Sigmoid colon (tissue), 6 donors: ENCODE measurements at regions not wholly inside any gene's neighbourhood (a gene's known extent, or its start where the extent isn't known, plus 50 kb on each side); places are given as distances from the start of the nearest gene placed in this dataset.

Experiments used
- DNase-seq: peaks from one replicate; pipeline ENCODE4 v3.0.0-alpha.2; 2019
- H3K27ac ChIP-seq, 4 donors: fragments of 200-600 bp; sonication (generic); one replicate each; pipeline ENCODE4 v1.5.1; 2016 to 2019; ENCODE audit warnings: mild to moderate bottlenecking in 1 of 4
- H3K27me3 ChIP-seq, 3 donors: fragments of 200-600 bp; sonication (generic); one replicate each; pipeline ENCODE4 v1.5.1; 2019; ENCODE audit warnings: mild to moderate bottlenecking in 1 of 3
- H3K36me3 ChIP-seq, 4 donors: fragments of 200-600 bp; sonication (generic); one replicate each; pipeline ENCODE4 v1.5.1; 2016 to 2019
- H3K4me1 ChIP-seq, 4 donors: fragments of 200-600 bp; sonication (generic); one replicate each; pipeline ENCODE4 v1.5.1; 2017 to 2019
- H3K4me3 ChIP-seq, 4 donors: fragments of 200-600 bp; sonication (generic); one replicate each; pipeline ENCODE4 v1.5.1; 2017 to 2019; ENCODE audit warnings: mild to moderate bottlenecking in 2 of 4, moderate library complexity in 1 of 4
- H3K9me3 ChIP-seq, 4 donors: fragments of 200-600 bp in 3 of 4; sonication (generic) in 3 of 4; one replicate each; pipeline versions ENCODE4 v1.5.1 to v1.6.1; 2013 to 2019
- EP300 ChIP-seq, 4 donors: sonication (generic); formaldehyde crosslinking; IDR thresholded peaks; one replicate each; pipeline ENCODE4 v1.6.1; 2017; ENCODE audit warnings: antibody characterized with exemption in 4 of 4
- POLR2A ChIP-seq, 2 donors: fragments of 450-650 bp; IDR thresholded peaks; one replicate each; pipeline ENCODE4 v1.6.1; 2016; ENCODE audit warnings: antibody characterized with exemption in 2 of 2, mild to moderate bottlenecking in 2 of 2, moderate library complexity in 2 of 2
- POLR2AphosphoS5 ChIP-seq, 4 donors: sonication (generic); formaldehyde crosslinking; IDR thresholded peaks; one replicate each; pipeline ENCODE4 v1.6.1; 2017; ENCODE audit warnings: antibody characterized with exemption in 4 of 4
- WGBS, 2 donors: extraction: QIAGEN DNeasy Blood & Tissue Kit; methylation state at CpG; one replicate each; pipeline ENCODE4 v1.1.7; 2013; 5-methylcytosine and 5-hydroxymethylcytosine counted together
- intact Hi-C: fragments of 100-400 bp; cut with DNase I; formaldehyde crosslinking; loops from one replicate; pipeline ENCODE4 v1.15.1; 2023
- TF ChIP-seq, protein P1 (sequence below), 4 experiments: fragments of 450-650 bp in 3 of 4; fragments of 200-600 bp in 1 of 4; IDR thresholded peaks; one replicate each; pipeline ENCODE4 v1.5.1; 2016 to 2019; ENCODE audit warnings: antibody characterized with exemption in 4 of 4, mild to moderate bottlenecking in 3 of 4, moderate library complexity in 2 of 4
- donor health status: healthy with polysubstance abuse.
- donor health status: healthy.

DNA sequence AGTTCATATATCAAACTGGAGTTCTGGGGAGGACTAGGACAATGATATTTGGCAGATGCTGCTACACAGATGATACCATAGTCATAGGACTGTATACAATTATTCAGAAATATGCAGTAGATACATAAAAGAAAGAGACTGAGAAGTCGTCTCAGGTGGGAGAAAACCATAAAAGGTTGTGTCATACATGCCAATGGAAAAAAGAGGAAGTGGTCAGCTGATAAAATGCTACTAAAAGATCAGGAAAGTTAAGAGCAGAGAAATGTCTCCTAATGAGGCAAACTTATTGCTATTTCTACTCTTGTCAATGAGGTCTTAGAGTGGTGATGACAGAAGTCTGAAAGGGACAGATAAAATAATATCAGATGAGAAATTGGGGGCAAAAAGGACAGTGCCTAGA lies 407.6 kb downstream of the COL12A1 start:
- Histone ChIP-seq H3K36me3 (no peaks in the 10 kb centered on the region), H3K4me3 (no peak overlapping the region), H3K27me3 (no peaks in the 10 kb centered on the region), H3K4me1 (no peaks in the 10 kb centered on the region), H3K9me3 (peaks cover 0 to 4% (median 0%) of the 10 kb centered on the region in 4 donors), H3K27ac (no peak overlapping the region)
- intact Hi-C loops = no loop called here
- TF ChIP-seq, protein P1, sequence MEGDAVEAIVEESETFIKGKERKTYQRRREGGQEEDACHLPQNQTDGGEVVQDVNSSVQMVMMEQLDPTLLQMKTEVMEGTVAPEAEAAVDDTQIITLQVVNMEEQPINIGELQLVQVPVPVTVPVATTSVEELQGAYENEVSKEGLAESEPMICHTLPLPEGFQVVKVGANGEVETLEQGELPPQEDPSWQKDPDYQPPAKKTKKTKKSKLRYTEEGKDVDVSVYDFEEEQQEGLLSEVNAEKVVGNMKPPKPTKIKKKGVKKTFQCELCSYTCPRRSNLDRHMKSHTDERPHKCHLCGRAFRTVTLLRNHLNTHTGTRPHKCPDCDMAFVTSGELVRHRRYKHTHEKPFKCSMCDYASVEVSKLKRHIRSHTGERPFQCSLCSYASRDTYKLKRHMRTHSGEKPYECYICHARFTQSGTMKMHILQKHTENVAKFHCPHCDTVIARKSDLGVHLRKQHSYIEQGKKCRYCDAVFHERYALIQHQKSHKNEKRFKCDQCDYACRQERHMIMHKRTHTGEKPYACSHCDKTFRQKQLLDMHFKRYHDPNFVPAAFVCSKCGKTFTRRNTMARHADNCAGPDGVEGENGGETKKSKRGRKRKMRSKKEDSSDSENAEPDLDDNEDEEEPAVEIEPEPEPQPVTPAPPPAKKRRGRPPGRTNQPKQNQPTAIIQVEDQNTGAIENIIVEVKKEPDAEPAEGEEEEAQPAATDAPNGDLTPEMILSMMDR (IDR thresholded peaks at IDR 0.05) = no peak
- TF ChIP-seq EP300 (IDR thresholded peaks at IDR 0.05) (no peak), POLR2A (IDR thresholded peaks at IDR 0.05) (no peak), POLR2AphosphoS5 (IDR thresholded peaks at IDR 0.05) (no peak)
- 37 to 42% methylated on average over 1 of the region's 1 CpG for WGBS, 2 donors
- DNase-seq = no peak

DNA sequence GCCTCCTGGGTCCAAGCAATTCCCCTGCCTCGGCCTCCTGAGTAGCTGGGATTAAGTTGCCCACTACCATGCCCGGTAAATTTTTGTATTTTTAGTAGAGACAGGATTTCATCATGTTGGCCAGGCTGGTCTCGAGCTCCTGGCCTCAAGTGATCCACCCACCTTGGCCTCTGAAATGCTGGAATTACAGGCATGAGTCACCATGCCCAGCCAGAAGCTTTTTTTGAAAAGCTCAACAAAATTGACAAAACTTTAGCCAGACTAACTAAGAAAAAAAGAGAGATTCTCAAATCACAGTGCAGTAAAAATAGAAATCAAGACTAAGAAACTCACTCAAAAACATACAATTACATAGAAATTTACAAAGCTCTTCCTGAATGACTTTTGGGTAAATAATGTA lies 420.6 kb downstream of the COL12A1 start:
- intact Hi-C loops = no loop called here

DNA sequence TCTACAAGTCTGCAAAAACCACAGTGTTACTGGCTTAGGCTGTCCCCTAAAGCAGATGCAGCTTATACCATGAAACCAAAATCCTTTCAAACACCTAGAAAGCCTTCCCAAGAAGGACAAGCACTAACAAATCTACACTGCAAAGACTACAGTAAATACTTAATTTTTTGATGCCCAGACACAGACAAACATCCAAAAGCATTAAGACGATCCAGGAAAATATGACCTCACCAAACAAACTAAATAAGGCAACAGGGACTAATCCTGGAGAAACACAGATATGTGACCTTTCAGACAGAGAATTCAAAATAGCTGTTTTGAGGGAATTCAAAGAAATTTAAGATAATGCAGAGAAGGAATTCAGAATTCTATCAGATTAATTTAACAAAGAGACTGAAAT lies 423.5 kb downstream of the COL12A1 start:
- TF ChIP-seq POLR2AphosphoS5 (IDR thresholded peaks at IDR 0.05) (no peak), EP300 (IDR thresholded peaks at IDR 0.05) (no peak), POLR2A (IDR thresholded peaks at IDR 0.05) (no peak)
- TF ChIP-seq, protein P1 (IDR thresholded peaks at IDR 0.05) = no peak
- DNase-seq = no peak
- no peak overlapping the region for H3K4me3 ChIP-seq
- H3K9me3 ChIP-seq = no peaks in the 10 kb centered on the region
- H3K27ac ChIP-seq = no peak overlapping the region
- 66 to 73% methylated on average over 1 of the region's 1 CpG for WGBS, 2 donors
- H3K4me1 ChIP-seq = no peaks in the 10 kb centered on the region
- H3K27me3 ChIP-seq = no peaks in the 10 kb centered on the region
- intact Hi-C loops = no loop called here
- H3K36me3 ChIP-seq = no peaks in the 10 kb centered on the region

More for the DNA sequence above, 420.6 kb downstream of the COL12A1 start:
- WGBS, 2 donors = 59 to 77% methylated on average over 3 of the region's 3 CpGs
- Histone ChIP-seq H3K4me1 (no peaks in the 10 kb centered on the region), H3K36me3 (no peaks in the 10 kb centered on the region), H3K27ac (no peak overlapping the region), H3K9me3 (no peaks in the 10 kb centered on the region), H3K27me3 (no peaks in the 10 kb centered on the region), H3K4me3 (no peak overlapping the region)
- no peak for DNase-seq
- TF ChIP-seq POLR2AphosphoS5 (IDR thresholded peaks at IDR 0.05) (no peak), EP300 (IDR thresholded peaks at IDR 0.05) (no peak), POLR2A (IDR thresholded peaks at IDR 0.05) (no peak)
- TF ChIP-seq, protein P1 (IDR thresholded peaks at IDR 0.05) = no peak

DNA sequence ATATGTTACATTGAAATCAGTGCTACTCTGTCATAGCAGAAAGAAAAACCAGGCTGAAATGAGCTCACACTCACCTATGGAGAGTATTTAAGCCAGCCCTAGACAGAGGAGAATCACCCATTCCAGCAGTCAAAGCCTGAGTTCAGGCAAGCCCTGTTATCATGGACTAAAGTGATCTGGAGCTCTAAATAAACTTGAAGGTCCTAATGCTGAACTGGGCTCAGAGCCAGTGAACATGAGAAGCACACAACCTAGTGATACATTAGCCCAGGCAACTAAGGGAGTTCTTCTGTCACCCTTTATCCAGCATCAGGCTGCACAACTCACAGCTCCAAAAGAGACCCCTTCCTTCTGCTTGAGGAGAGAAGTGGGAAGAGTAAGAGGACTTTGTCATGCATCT lies 425.0 kb downstream of the COL12A1 start:
- no peaks in the 10 kb centered on the region for H3K36me3 ChIP-seq
- intact Hi-C loops = no loop called here
- no peaks in the 10 kb centered on the region for H3K4me1 ChIP-seq
- no peak overlapping the region for H3K27ac ChIP-seq
- no peaks in the 10 kb centered on the region for H3K27me3 ChIP-seq
- TF ChIP-seq POLR2AphosphoS5 (IDR thresholded peaks at IDR 0.05) (no peak), POLR2A (IDR thresholded peaks at IDR 0.05) (no peak), EP300 (IDR thresholded peaks at IDR 0.05) (no peak)
- TF ChIP-seq, protein P1 (IDR thresholded peaks at IDR 0.05) = no peak
- DNase-seq = no peak
- H3K4me3 ChIP-seq = no peak overlapping the region
- no peaks in the 10 kb centered on the region for H3K9me3 ChIP-seq

DNA sequence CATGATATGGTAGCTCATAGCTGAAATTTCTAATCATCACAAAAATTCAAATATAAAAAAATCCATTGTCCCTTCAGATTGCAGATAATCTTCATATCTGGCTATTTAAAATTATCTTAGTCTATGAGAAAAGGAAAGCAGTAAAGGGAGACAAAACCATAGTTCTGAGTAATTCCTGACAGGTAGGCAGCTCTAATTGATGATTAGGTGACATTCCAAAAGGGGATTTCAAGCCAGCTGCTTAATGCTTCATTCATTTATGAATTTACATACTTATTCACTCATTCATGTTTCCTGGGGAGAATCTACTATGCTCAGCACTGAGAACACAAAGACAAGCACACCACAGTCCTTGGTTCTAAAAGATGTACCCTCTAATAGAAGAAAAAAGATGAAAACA lies 437.1 kb downstream of the COL12A1 start:
- no peak for TF ChIP-seq POLR2AphosphoS5 (IDR thresholded peaks at IDR 0.05)
- TF ChIP-seq, protein P1 (IDR thresholded peaks at IDR 0.05) = no peak
- TF ChIP-seq POLR2A (IDR thresholded peaks at IDR 0.05) = no peak
- TF ChIP-seq EP300 (IDR thresholded peaks at IDR 0.05) = no peak
- Histone ChIP-seq H3K4me3 (no peak overlapping the region), H3K36me3 (no peaks in the 10 kb centered on the region), H3K4me1 (no peaks in the 10 kb centered on the region), H3K9me3 (no peaks in the 10 kb centered on the region), H3K27me3 (no peaks in the 10 kb centered on the region), H3K27ac (no peak overlapping the region)
- DNase-seq = no peak
- intact Hi-C loops = no loop called here
